ENCODE measurements at regions not wholly inside any gene's neighbourhood (a gene's known extent, or its start where the extent isn't known, plus 50 kb on each side); places are given as distances from the start of the nearest gene placed in this dataset.

DNA sequence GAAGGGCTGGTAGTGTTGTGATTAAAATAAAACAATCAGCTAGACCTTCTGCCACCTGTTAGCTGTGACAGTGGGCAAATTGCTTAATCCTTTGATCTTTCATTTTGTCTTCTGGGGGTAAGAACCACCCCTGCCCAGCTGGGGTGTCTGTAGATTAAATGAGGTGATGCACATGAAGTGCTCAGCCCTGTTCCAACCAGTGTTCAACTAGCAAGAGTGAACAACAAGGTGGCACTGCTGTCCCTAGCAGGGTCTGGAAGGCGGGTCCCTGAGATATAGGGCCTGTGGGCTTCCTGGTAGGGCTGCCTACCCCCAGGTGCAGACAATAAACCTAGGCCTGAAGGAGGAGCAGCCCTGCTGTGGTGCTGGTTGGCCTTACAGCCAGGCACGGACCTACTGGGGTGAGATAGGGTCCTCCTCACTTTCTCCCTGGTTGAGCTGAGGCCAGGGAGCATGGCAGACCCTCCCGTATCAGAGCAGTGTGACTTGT, 60.6 kb downstream of the ARL6IP4 start:
- no peak for DNase-seq

DNA sequence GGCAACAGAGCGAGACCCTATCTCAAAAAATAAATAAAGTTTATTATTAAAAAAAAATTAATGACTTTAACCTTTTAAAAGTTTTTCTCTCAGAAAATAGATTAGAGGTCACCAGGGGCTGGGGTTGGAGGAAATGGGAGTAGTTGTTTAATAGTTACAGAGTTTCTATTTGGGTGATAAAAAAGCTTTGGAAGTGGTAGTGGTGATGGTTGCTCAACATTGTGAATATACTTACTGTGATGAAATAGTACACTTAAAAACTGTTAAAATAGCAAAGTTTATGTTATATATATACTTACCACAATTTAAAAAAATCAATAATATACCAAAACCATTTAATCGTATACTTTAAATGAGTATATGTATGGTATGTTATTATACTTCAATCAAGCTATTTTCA, 59.6 kb downstream of the ARL6IP4 start:
- no peak for DNase-seq

GRCh38 chr12:123038966-123039365, 58.5 kb downstream of the ARL6IP4 start:
- no peak for DNase-seq

GRCh38 chr12:123038486-123038885, 58.0 kb downstream of the ARL6IP4 start:
- no peak for DNase-seq

DNA sequence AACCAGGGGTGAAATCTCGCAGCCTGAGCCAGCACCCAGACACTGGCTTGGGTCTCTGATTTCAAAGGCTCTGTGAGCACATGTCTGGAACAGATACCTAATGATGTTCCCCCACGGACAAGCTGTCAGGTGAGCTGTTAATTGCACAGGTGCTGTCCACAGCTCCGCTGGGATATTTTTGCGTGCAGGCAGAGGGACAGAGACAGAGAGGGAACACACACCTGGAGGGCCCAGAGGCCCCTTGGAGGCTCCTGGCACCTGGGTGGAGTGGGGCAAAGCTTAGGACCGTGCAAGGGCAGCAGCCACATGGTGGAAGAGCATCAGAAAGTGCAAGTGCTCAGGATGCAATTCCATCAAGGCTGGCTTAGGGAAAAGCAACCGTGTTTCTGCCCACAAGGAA, 57.3 kb downstream of the ARL6IP4 start:
- no peak for DNase-seq

GRCh38 chr12:123036466-123037285, 56.2 kb downstream of the ARL6IP4 start:
- no peak for DNase-seq

DNA sequence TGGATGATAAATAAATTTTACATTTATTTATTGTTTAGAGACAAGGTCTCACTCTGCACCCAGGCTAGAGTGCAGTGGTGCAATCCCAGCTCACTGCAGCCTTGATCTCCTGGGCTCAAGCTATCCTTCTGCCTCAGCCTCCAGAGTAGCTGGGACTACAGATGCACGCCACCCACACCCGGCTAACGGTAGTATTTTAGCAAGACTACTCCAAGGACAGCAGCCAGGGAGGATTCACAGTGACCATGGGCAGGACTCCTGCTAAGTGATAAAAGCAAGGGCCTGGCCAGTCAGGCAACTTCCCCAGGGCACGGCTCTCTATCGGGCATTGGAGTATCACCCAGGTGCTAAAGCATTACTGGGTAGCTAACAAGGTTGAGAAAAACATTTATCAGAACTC, 55.4 kb downstream of the ARL6IP4 start:
- no peak for DNase-seq

DNA sequence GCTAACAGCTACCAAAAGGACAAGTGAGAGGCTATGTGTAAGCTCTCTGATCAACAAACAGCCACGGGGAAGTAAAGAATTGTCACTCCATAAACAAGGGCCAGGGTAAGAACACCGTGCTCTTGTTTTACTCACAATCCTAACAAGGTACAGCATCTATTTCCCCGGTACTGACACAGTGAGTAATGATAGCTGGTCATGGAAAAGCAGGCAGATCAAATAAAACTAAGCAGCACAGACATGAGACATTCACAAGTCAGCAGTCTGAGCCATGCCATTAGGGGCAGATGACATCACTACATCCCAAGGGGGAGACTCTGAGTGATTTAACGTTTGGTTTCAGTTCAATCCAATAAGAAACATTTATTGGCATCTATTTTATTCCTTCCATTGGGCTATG, 54.4 kb downstream of the ARL6IP4 start:
- DNase-seq: no peak

DNA sequence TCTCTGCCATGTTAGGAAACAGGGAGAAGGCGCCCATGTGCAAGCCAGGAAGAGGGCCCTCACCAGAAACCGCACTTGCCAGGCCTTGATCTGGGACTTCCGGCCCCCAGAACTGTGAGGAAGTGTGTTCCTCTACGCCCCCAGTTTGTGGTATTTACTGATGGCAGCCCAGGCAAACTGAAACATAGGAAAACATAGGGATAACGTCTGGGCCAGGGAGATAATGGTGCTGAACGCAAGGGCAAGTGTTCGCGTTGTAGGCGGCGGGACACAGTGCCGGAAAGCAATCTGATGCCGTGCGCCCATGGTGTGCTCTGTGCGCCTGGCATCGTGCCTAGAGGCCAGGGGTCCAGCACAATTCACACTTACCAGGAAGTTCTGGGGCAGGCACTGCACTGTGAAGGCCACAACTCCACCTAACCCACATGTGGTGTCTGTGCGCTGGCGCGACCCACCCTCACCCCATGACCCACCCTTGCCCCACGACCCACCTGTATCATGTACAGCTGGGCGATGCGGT, 53.6 kb downstream of the ARL6IP4 start:
- DNase-seq: no peak

- DNase-seq: no peak
Measured at GRCh38 chr12:123033392-123034021, 53.0 kb downstream of the ARL6IP4 start.

DNA sequence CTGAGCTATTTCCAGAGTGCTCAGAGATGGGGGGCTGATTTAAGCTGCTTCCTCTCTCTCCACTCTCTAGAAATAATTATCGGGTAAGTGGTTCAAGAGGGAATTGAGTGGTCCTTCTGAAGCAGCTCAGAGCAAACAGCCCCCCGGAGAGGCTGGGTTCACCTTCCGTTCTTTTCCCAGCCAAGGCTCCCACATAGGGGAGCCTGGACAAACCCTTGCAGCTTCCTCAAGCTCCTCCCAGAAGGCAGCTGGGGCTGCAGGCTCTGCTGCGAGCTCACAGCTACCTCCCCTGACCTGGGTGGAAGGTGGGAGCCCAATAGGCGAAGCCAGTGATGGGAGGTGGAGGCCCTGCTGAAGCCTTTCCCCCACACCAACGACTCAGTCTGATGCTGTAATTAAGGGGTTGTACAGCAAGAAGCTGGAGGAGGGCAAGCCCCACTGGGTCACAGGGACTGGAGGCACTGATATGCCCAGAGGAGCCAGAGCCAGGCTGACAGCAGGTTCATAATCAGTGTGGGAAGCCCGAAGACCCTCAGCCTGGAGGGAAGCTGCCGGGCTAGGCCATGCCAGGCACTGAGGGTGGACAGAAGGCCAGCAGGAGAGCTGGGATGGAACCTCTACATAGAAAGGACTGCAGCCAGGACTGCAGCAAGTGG, 52.4 kb downstream of the ARL6IP4 start:
- DNase-seq: no peak
